ENCODE measurements at regions not wholly inside any gene's neighbourhood (a gene's known extent, or its start where the extent isn't known, plus 50 kb on each side); places are given as distances from the start of the nearest gene placed in this dataset.

- H3K27me3 Mint-ChIP-seq = no peaks in the 10 kb centered on the region
- H3K4me3 Mint-ChIP-seq = no peak overlapping the region
- no peaks in the 10 kb centered on the region for H3K36me3 Mint-ChIP-seq
- peaks cover 0 to 19% (median 4%) of the 10 kb centered on the region in 9 donors for H3K9me3 Mint-ChIP-seq
- ATAC-seq = no peak
- no peaks in the 10 kb centered on the region for H3K4me1 Mint-ChIP-seq
- H3K27ac Mint-ChIP-seq = no peak overlapping the region
- no peak for DNase-seq
- POLR2A ChIA-PET = no interaction called here
Measured at GRCh38 chr13:72104656-72105180, 237.7 kb upstream of the DACH1 start.

GRCh38 chr13:72101768-72102400, 234.9 kb upstream of the DACH1 start:
- H3K4me3 Mint-ChIP-seq = no peak overlapping the region
- no peaks in the 10 kb centered on the region for H3K36me3 Mint-ChIP-seq
- peaks cover 0 to 8% (median 0%) of the 10 kb centered on the region in 9 donors for H3K9me3 Mint-ChIP-seq
- ATAC-seq (no peak), DNase-seq (no peak)
- H3K27me3 Mint-ChIP-seq = no peaks in the 10 kb centered on the region
- H3K27ac Mint-ChIP-seq = no peak overlapping the region
- POLR2A ChIA-PET = no interaction called here
- no peaks in the 10 kb centered on the region for H3K4me1 Mint-ChIP-seq

GRCh38 chr13:72100339-72100738, 233.3 kb upstream of the DACH1 start:
- H3K27me3 Mint-ChIP-seq = no peaks in the 10 kb centered on the region
- POLR2A ChIA-PET = no interaction called here
- DNase-seq (no peak), ATAC-seq (no peak)
- H3K4me1 Mint-ChIP-seq = no peaks in the 10 kb centered on the region
- H3K9me3 Mint-ChIP-seq = peaks cover 0 to 2% (median 0%) of the 10 kb centered on the region in 9 donors
- no peaks in the 10 kb centered on the region for H3K36me3 Mint-ChIP-seq
- H3K4me3 Mint-ChIP-seq = no peak overlapping the region
- no peak overlapping the region for H3K27ac Mint-ChIP-seq

GRCh38 chr13:72097568-72097967, 230.6 kb upstream of the DACH1 start:
- POLR2A ChIA-PET = no interaction called here
- Mint-ChIP-seq H3K4me1 (no peaks in the 10 kb centered on the region), H3K4me3 (no peak overlapping the region), H3K27me3 (no peaks in the 10 kb centered on the region), H3K9me3 (peaks cover 0 to 4% (median 0%) of the 10 kb centered on the region in 9 donors), H3K27ac (no peak overlapping the region), H3K36me3 (no peaks in the 10 kb centered on the region)
- DNase-seq (no peak), ATAC-seq (no peak)

GRCh38 chr13:72093262-72093661, 226.3 kb upstream of the DACH1 start:
- POLR2A ChIA-PET = no interaction called here
- H3K27ac Mint-ChIP-seq = no peak overlapping the region
- H3K36me3 Mint-ChIP-seq = no peaks in the 10 kb centered on the region
- DNase-seq (no peak), ATAC-seq (no peak)
- H3K9me3 Mint-ChIP-seq = peaks cover 0 to 15% (median 2%) of the 10 kb centered on the region in 9 donors
- no peak overlapping the region for H3K4me3 Mint-ChIP-seq
- no peaks in the 10 kb centered on the region for H3K4me1 Mint-ChIP-seq
- no peaks in the 10 kb centered on the region for H3K27me3 Mint-ChIP-seq

- Mint-ChIP-seq H3K36me3 (no peaks in the 10 kb centered on the region), H3K9me3 (peaks cover 0 to 10% (median 0%) of the 10 kb centered on the region in 9 donors), H3K4me3 (no peak overlapping the region), H3K4me1 (no peaks in the 10 kb centered on the region), H3K27me3 (no peaks in the 10 kb centered on the region), H3K27ac (no peak overlapping the region)
- POLR2A ChIA-PET = interaction anchor here (0.6 kb wide), 1 partner anchor 1410 kb away, joined by 3 read pairs; no protein-coding TSS in a partner anchor
- ATAC-seq = no peak
- no peak for DNase-seq
Measured at GRCh38 chr13:72074663-72075062, 207.7 kb upstream of the DACH1 start.

- POLR2A ChIA-PET = no interaction called here
- Mint-ChIP-seq H3K4me3 (no peak overlapping the region), H3K27ac (no peak overlapping the region), H3K4me1 (no peaks in the 10 kb centered on the region), H3K36me3 (no peaks in the 10 kb centered on the region), H3K9me3 (peaks cover 0 to 15% (median 6%) of the 10 kb centered on the region in 9 donors), H3K27me3 (no peaks in the 10 kb centered on the region)
- DNase-seq (no peak), ATAC-seq (no peak)
Measured at GRCh38 chr13:72072261-72072660, 205.3 kb upstream of the DACH1 start.

- H3K27ac Mint-ChIP-seq = no peak overlapping the region
- no peak for ATAC-seq
Measured at GRCh38 chr13:72071713-72072112, 204.7 kb upstream of the DACH1 start.

GRCh38 chr13:72062566-72062965, 195.6 kb upstream of the DACH1 start:
- Mint-ChIP-seq H3K36me3 (peaks cover 0 to 4% (median 0%) of the 10 kb centered on the region in 3 donors), H3K27ac (no peak overlapping the region), H3K4me3 (no peak overlapping the region), H3K27me3 (peaks cover 0 to 3% (median 0%) of the 10 kb centered on the region in 5 donors), H3K4me1 (no peaks in the 10 kb centered on the region), H3K9me3 (peaks cover 10 to 52% (median 15%) of the 10 kb centered on the region in 9 donors)
- DNase-seq = no peak
- POLR2A ChIA-PET = no interaction called here
- no peak for ATAC-seq

More at GRCh38 chr13:72071713-72072112, 204.7 kb upstream of the DACH1 start:
- Mint-ChIP-seq H3K4me3 (no peak overlapping the region), H3K4me1 (no peaks in the 10 kb centered on the region), H3K36me3 (no peaks in the 10 kb centered on the region), H3K9me3 (peaks cover 0 to 15% (median 6%) of the 10 kb centered on the region in 9 donors), H3K27me3 (no peaks in the 10 kb centered on the region)
- DNase-seq = no peak
- POLR2A ChIA-PET = no interaction called here

- DNase-seq = no peak
- POLR2A ChIA-PET = no interaction called here
- H3K27me3 Mint-ChIP-seq = peaks cover 0 to 3% (median 0%) of the 10 kb centered on the region in 5 donors
- H3K9me3 Mint-ChIP-seq = peaks cover 8 to 52% (median 12%) of the 10 kb centered on the region in 9 donors
- no peaks in the 10 kb centered on the region for H3K4me1 Mint-ChIP-seq
- H3K4me3 Mint-ChIP-seq = no peak overlapping the region
- H3K27ac Mint-ChIP-seq = no peak overlapping the region
- peaks cover 0 to 4% (median 0%) of the 10 kb centered on the region in 3 donors for H3K36me3 Mint-ChIP-seq
- no peak for ATAC-seq
Measured at GRCh38 chr13:72061613-72062012, 194.6 kb upstream of the DACH1 start.

- no peaks in the 10 kb centered on the region for H3K36me3 Mint-ChIP-seq
- no peak for ATAC-seq
- no peaks in the 10 kb centered on the region for H3K27me3 Mint-ChIP-seq
- no peak overlapping the region for H3K27ac Mint-ChIP-seq
- H3K4me1 Mint-ChIP-seq = no peaks in the 10 kb centered on the region
- peaks cover 0 to 19% (median 4%) of the 10 kb centered on the region in 9 donors for H3K9me3 Mint-ChIP-seq
- POLR2A ChIA-PET = no interaction called here
- no peak for DNase-seq
- H3K4me3 Mint-ChIP-seq = no peak overlapping the region
Measured at GRCh38 chr13:72050251-72050650, 183.2 kb upstream of the DACH1 start.

- Mint-ChIP-seq H3K27me3 (peaks cover 0 to 2% (median 0%) of the 10 kb centered on the region in 5 donors), H3K4me3 (no peak overlapping the region), H3K36me3 (no peaks in the 10 kb centered on the region), H3K9me3 (peaks cover 0 to 18% (median 8%) of the 10 kb centered on the region in 9 donors), H3K4me1 (no peaks in the 10 kb centered on the region), H3K27ac (no peak overlapping the region)
- no peak for ATAC-seq
- POLR2A ChIA-PET = no interaction called here
- DNase-seq = no peak
Measured at GRCh38 chr13:72043366-72043765, 176.4 kb upstream of the DACH1 start.

- no peaks in the 10 kb centered on the region for H3K36me3 Mint-ChIP-seq
- H3K4me1 Mint-ChIP-seq = no peaks in the 10 kb centered on the region
- H3K27ac Mint-ChIP-seq = no peak overlapping the region
- H3K9me3 Mint-ChIP-seq = peaks cover 0 to 18% (median 9%) of the 10 kb centered on the region in 9 donors
- POLR2A ChIA-PET = no interaction called here
- H3K27me3 Mint-ChIP-seq = peaks cover 0 to 2% (median 0%) of the 10 kb centered on the region in 5 donors
- ATAC-seq = no peak
- no peak for DNase-seq
- no peak overlapping the region for H3K4me3 Mint-ChIP-seq
Measured at GRCh38 chr13:72041165-72041564, 174.2 kb upstream of the DACH1 start.

- Mint-ChIP-seq H3K4me3 (no peak overlapping the region), H3K27me3 (peaks cover 0 to 2% (median 0%) of the 10 kb centered on the region in 5 donors), H3K27ac (no peak overlapping the region), H3K9me3 (peaks cover 0 to 18% (median 9%) of the 10 kb centered on the region in 9 donors), H3K36me3 (no peaks in the 10 kb centered on the region), H3K4me1 (no peaks in the 10 kb centered on the region)
- POLR2A ChIA-PET = no interaction called here
- ATAC-seq = no peak
- no peak for DNase-seq
Measured at GRCh38 chr13:72039126-72039525, 172.1 kb upstream of the DACH1 start.

Measured in naive thymus-derived CD8-positive, alpha-beta T cell (primary cell).